Erythroblast (primary cell): ENCODE measurements at regions not wholly inside any gene's neighbourhood (a gene's known extent, or its start where the extent isn't known, plus 50 kb on each side); places are given as distances from the start of the nearest gene placed in this dataset.

Experiments used
- GATA1 ChIP-seq: IDR thresholded peaks from 2 replicates; pipeline ENCODE4 v1.6.1; 2011; ENCODE audit warnings: low read depth, mild to moderate bottlenecking, control low read depth, low read length, moderate library complexity
- POLR2A ChIP-seq: IDR thresholded peaks from 2 replicates; pipeline ENCODE4 v1.6.1; 2011; ENCODE audit warnings: mild to moderate bottlenecking, low read length

DNA sequence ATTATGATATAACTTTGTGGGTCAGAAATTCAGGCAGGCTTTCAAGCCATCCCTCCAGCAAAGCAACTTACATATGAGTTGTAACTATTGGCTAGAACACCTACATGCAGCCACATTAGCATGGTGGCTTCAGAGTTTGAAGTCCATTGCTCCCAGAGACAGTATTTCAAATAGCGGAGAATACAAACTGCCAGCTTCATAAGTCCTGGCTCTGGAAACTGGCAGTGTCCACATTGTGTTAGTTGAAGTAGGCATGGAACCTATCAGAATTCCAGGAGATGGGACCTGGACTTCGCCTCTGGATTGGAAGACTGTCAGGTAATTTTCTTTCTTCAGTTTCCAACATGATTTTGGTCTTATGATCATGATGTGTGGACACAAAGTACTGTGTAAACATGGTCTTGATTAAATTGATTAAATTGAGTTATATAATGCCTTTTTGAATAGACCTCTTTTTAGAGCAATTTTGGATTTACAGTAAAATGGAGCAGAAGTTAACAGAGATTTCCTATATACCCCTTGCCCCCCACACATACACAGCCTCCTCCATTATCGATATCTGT lies 209.9 kb upstream of the NAV2 start:
- TF ChIP-seq POLR2A (no peak), GATA1 (no peak)
